OCI-LY1 (cell line): ENCODE measurements at regions not wholly inside any gene's neighbourhood (a gene's known extent, or its start where the extent isn't known, plus 50 kb on each side); places are given as distances from the start of the nearest gene placed in this dataset.

Experiments used
- H2AFZ ChIP-seq: fragments of 200-600 bp; sonication (generic), shearing (Covaris generic); 2 replicates; pipeline ENCODE4 v1.6.0; 2014; ENCODE audit warnings: antibody characterized with exemption, mild to moderate bottlenecking, low read length
- H3F3A ChIP-seq: fragments of 200-600 bp; sonication (generic), shearing (Covaris generic); 2 replicates; pipeline ENCODE4 v1.6.0; 2014; ENCODE audit warnings: mild to moderate bottlenecking, antibody characterized with exemption, low read length, moderate library complexity; ENCODE audit not compliant: insufficient read depth
- H3K27ac ChIP-seq: fragments of 200-600 bp; sonication (generic); 2 replicates; pipeline ENCODE4 v1.5.1; 2014; ENCODE audit warnings: low read length, mixed run types, mild to moderate bottlenecking, low read depth; ENCODE audit not compliant: poor library complexity, severe bottlenecking
- H3K27me3 ChIP-seq: fragments of 200-600 bp; sonication (generic); 2 replicates; pipeline ENCODE4 v1.6.0; 2014; ENCODE audit warnings: antibody characterized with exemption, mild to moderate bottlenecking, low read length, moderate library complexity; ENCODE audit not compliant: insufficient read depth
- H3K36me3 ChIP-seq: fragments of 200-600 bp; sonication (generic); 2 replicates; pipeline ENCODE4 v1.6.1; 2014; ENCODE audit warnings: mild to moderate bottlenecking, antibody characterized with exemption, low read length, moderate library complexity, mixed read lengths; ENCODE audit not compliant: insufficient read depth
- H3K4me1 ChIP-seq: fragments of 200-600 bp; sonication (generic); 2 replicates; pipeline ENCODE4 v1.5.1; 2014; ENCODE audit warnings: mild to moderate bottlenecking, low read length, moderate library complexity; ENCODE audit not compliant: insufficient read depth, severe bottlenecking
- H3K4me2 ChIP-seq: fragments of 200-600 bp; sonication (generic), shearing (Covaris generic); 2 replicates; pipeline ENCODE4 v1.6.1; 2014; ENCODE audit warnings: low read length
- H3K4me3 ChIP-seq: fragments of 200-600 bp; sonication (generic); 2 replicates; pipeline ENCODE4 v1.5.1; 2014; ENCODE audit warnings: low read length, low read depth, mild to moderate bottlenecking, mixed read lengths; ENCODE audit not compliant: poor library complexity, severe bottlenecking
- H3K79me2 ChIP-seq: fragments of 200-600 bp; shearing (Covaris generic); 2 replicates; pipeline ENCODE4 v1.6.1; 2016; ENCODE audit warnings: mixed run types, low read length, mixed read lengths; ENCODE audit not compliant: insufficient read depth
- H3K9ac ChIP-seq: fragments of 200-600 bp; sonication (generic), shearing (Covaris generic); 2 replicates; pipeline ENCODE4 v1.6.1; 2014; ENCODE audit warnings: mild to moderate bottlenecking, low read length, mixed read lengths
- H3K9me2 ChIP-seq: fragments of 200-600 bp; sonication (generic), shearing (Covaris generic); 2 replicates; pipeline ENCODE4 v1.6.1; 2014; ENCODE audit warnings: low read depth, mild to moderate bottlenecking, low read length, mixed read lengths
- H3K9me3 ChIP-seq: fragments of 200-600 bp; shearing (Covaris generic); 2 replicates; pipeline ENCODE4 v1.6.1; 2014; ENCODE audit warnings: low read length, mixed read lengths
- H4K20me1 ChIP-seq: fragments of 200-600 bp; sonication (generic), shearing (Covaris generic); 2 replicates; pipeline ENCODE4 v1.6.0; 2016; ENCODE audit warnings: mild to moderate bottlenecking, low read length; ENCODE audit not compliant: insufficient read depth
- CTCF ChIP-seq: fragments of 200-600 bp; sonication (generic), shearing (Covaris generic); IDR thresholded peaks from 2 replicates; pipeline ENCODE4 v1.5.1; 2017; ENCODE audit warnings: mild to moderate bottlenecking, antibody characterized with exemption, low read length, moderate library complexity, mixed read lengths
- EZH2 ChIP-seq: fragments of 200-600 bp; sonication (generic), shearing (Covaris generic); IDR thresholded peaks from 2 replicates; pipeline ENCODE4 v1.8.0; 2017; ENCODE audit warnings: borderline replicate concordance, mixed run types, mild to moderate bottlenecking, antibody characterized with exemption, low read length, moderate library complexity, mixed read lengths

- H3K27me3 ChIP-seq, result no peaks in the 10 kb centered on the region
- H3K36me3 ChIP-seq, result no peaks in the 10 kb centered on the region
- no peaks in the 10 kb centered on the region for H3K9me2 ChIP-seq
- H4K20me1 ChIP-seq, result no peaks in the 10 kb centered on the region
- no peaks in the 10 kb centered on the region for H3K4me1 ChIP-seq
- H3K4me3 ChIP-seq, result no peak overlapping the region
- no peaks in the 10 kb centered on the region for H3K79me2 ChIP-seq
- no peak overlapping the region for H3K9ac ChIP-seq
- no peaks in the 10 kb centered on the region for H3K9me3 ChIP-seq
- H3F3A ChIP-seq, result no peaks in the 10 kb centered on the region
- H3K4me2 ChIP-seq, result no peak overlapping the region
- TF ChIP-seq EZH2 (no peak), CTCF (no peak)
- no peak overlapping the region for H2AFZ ChIP-seq
- H3K27ac ChIP-seq, result no peak overlapping the region
These were observed 324.6 kb upstream of the TYRP1 start for GRCh38 chr9:12368569-12368968.

- Histone ChIP-seq H3K27me3 (no peaks in the 10 kb centered on the region), H3K79me2 (no peaks in the 10 kb centered on the region), H3K4me1 (no peaks in the 10 kb centered on the region), H3K9me3 (no peaks in the 10 kb centered on the region), H3K27ac (no peak overlapping the region), H4K20me1 (no peaks in the 10 kb centered on the region), H2AFZ (no peak overlapping the region), H3K4me3 (no peak overlapping the region), H3F3A (no peaks in the 10 kb centered on the region), H3K9me2 (no peaks in the 10 kb centered on the region), H3K36me3 (no peaks in the 10 kb centered on the region), H3K4me2 (no peak overlapping the region), H3K9ac (no peak overlapping the region)
- no peak for TF ChIP-seq CTCF
- no peak for TF ChIP-seq EZH2
These were observed 301.2 kb upstream of the TYRP1 start for GRCh38 chr9:12391839-12392509.

- Histone ChIP-seq H3K9me2 (no peaks in the 10 kb centered on the region), H3K36me3 (no peaks in the 10 kb centered on the region), H3K27ac (no peak overlapping the region), H3K4me3 (no peak overlapping the region), H3K27me3 (no peaks in the 10 kb centered on the region), H3K4me1 (no peaks in the 10 kb centered on the region), H3F3A (no peaks in the 10 kb centered on the region), H3K9me3 (no peaks in the 10 kb centered on the region), H4K20me1 (no peaks in the 10 kb centered on the region), H3K9ac (no peak overlapping the region), H3K4me2 (no peak overlapping the region), H2AFZ (no peak overlapping the region), H3K79me2 (no peaks in the 10 kb centered on the region)
- TF ChIP-seq CTCF, result no peak
- no peak for TF ChIP-seq EZH2
These were observed 299.1 kb upstream of the TYRP1 start for GRCh38 chr9:12394105-12394504.
